ENCODE measurements at regions not wholly inside any gene's neighbourhood (a gene's known extent, or its start where the extent isn't known, plus 50 kb on each side); places are given as distances from the start of the nearest gene placed in this dataset.

GRCh38 chr5:74390822-74391221 lies 249.7 kb downstream of the ENC1 start:
- no TSS peak for BruUV-seq (replicated peaks)
- POLR2A ChIA-PET: no interaction called here
- Histone ChIP-seq H3K9me2 (ENCODE audit: insufficient read depth) (no peaks in the 10 kb centered on the region; the same call in 1 of the 2 replicates), H3K27ac (ENCODE audit: low read depth, low read length) (no peak overlapping the region), H3K9me3 (ENCODE audit: control insufficient read depth in 1 of 2, insufficient read depth in 1 of 2, low read depth in 1 of 2, low read length in 2 of 2) (no peaks in the 10 kb centered on the region), H3K4me3 (replicated peaks in 1 of 2; ENCODE audit: low read depth in 1 of 2, low read length in 2 of 2) (no peak overlapping the region), H3K36me3 (ENCODE audit: control insufficient read depth in 1 of 2, insufficient read depth in 2 of 2, low read length in 2 of 2) (no peaks in the 10 kb centered on the region), H2AFZ (ENCODE audit: low read depth, low read length, poor library complexity, severe bottlenecking) (no peak overlapping the region), H3K79me2 (ENCODE audit: insufficient read depth, low read length) (no peaks in the 10 kb centered on the region), H3K9ac (ENCODE audit: low read length) (no peak overlapping the region), H4K20me1 (ENCODE audit: insufficient read depth) (no peaks in the 10 kb centered on the region), H3K4me2 (ENCODE audit: low read length) (no peak overlapping the region), H3K4me1 (ENCODE audit: control insufficient read depth in 1 of 2, insufficient read depth in 2 of 2, low read length in 2 of 2) (peaks cover 0 to 9% of the 10 kb centered on the region in 2 experiments; a peak in 3 of 4 replicates), H3K27me3 (ENCODE audit: insufficient read depth, low read length) (no peaks in the 10 kb centered on the region)
- DNase-seq (ENCODE audit: low read depth, low spot score) (no peak), ATAC-seq (no peak)
- CTCF ChIA-PET: no interaction called here
- RAD21 ChIA-PET (ENCODE audit: low non-redundant PET in 1 of 2, low total read pairs in 2 of 2, uncharacterized antibody in 2 of 2, unreplicated experiment in 2 of 2): no interaction called here
- no peak for TF ChIP-seq EZH2phosphoT487 (IDR thresholded peaks at IDR 0.05; ENCODE audit: borderline replicate concordance)
- TF ChIP-seq REST (IDR thresholded peaks at IDR 0.05; ENCODE audit: low read depth): peak; percentile 5; the same call in 1 of the 2 replicates
- no peak for TF ChIP-seq YY1 (IDR thresholded peaks at IDR 0.05; ENCODE audit: extremely low read depth, insufficient replicate concordance, low read depth, low read length)
- TF ChIP-seq ZNF274 (IDR thresholded peaks at IDR 0.05; ENCODE audit: low read depth, low read length): no peak
- TF ChIP-seq ZBTB33 (IDR thresholded peaks at IDR 0.05; ENCODE audit: extremely low read depth, insufficient replicate concordance, low read length): no peak
- TF ChIP-seq EGR1 (IDR thresholded peaks at IDR 0.05; ENCODE audit: low read depth): no peak
- intact Hi-C loops (cut with micrococcal nuclease): no loop called here
